ENCODE measurements at regions not wholly inside any gene's neighbourhood (a gene's known extent, or its start where the extent isn't known, plus 50 kb on each side); places are given as distances from the start of the nearest gene placed in this dataset.

GRCh38 chr1:114278430-114278829 is 124.8 kb upstream of the SYT6 start:
- H3K4me3 ChIP-seq (ENCODE audit: low read length in 2 of 2): no peak overlapping the region
- intact Hi-C loops (cut with micrococcal nuclease): no loop called here
- no peaks in the 10 kb centered on the region for H3K27me3 ChIP-seq (ENCODE audit: insufficient read depth, low read length)
- H3K4me1 Mint-ChIP-seq: peaks cover 0 to 3% (median 0%) of the 10 kb centered on the region in 4 donors
- H3K27ac ChIP-seq (ENCODE audit: low read depth, low read length): no peak overlapping the region
- no peaks in the 10 kb centered on the region for H3K9me3 Mint-ChIP-seq
- no peak for DNase-seq
- H3K9me3 ChIP-seq (ENCODE audit: control insufficient read depth in 1 of 2, low read length in 2 of 2): no peaks in the 10 kb centered on the region
- H3K4me3 Mint-ChIP-seq: no peak overlapping the region
- H3K27ac Mint-ChIP-seq: no peak overlapping the region
- no peaks in the 10 kb centered on the region for H3K36me3 ChIP-seq (ENCODE audit: insufficient read depth, low read length)
- ChIA-PET POLR2A (ENCODE audit: partially characterized antibody) (no interaction called here), CTCF (ENCODE audit: partially characterized antibody) (no interaction called here)
- no peaks in the 10 kb centered on the region for H3K36me3 Mint-ChIP-seq
- peaks cover 0 to 1% of the 10 kb centered on the region in 2 donors for H3K27me3 Mint-ChIP-seq
- H3K4me1 ChIP-seq (ENCODE audit: insufficient read depth, low read length): no peaks in the 10 kb centered on the region

GRCh38 chr1:114274621-114275317 is 121.1 kb upstream of the SYT6 start:
- POLR2A ChIA-PET (ENCODE audit: partially characterized antibody): no interaction called here
- no peak for DNase-seq
- no peak overlapping the region for H3K27ac Mint-ChIP-seq

GRCh38 chr1:114272593-114272992 is 118.9 kb upstream of the SYT6 start:
- no peak overlapping the region for H3K4me3 Mint-ChIP-seq
- intact Hi-C loops (cut with micrococcal nuclease): no loop called here

More at GRCh38 chr1:114274621-114275317, 121.1 kb upstream of the SYT6 start:
- no peaks in the 10 kb centered on the region for H3K27me3 ChIP-seq (ENCODE audit: insufficient read depth, low read length)
- H3K4me1 ChIP-seq (ENCODE audit: insufficient read depth, low read length): no peaks in the 10 kb centered on the region
- no peaks in the 10 kb centered on the region for H3K36me3 Mint-ChIP-seq
- peaks cover 0 to 1% of the 10 kb centered on the region in 2 donors for H3K27me3 Mint-ChIP-seq
- H3K4me3 Mint-ChIP-seq: no peak overlapping the region
- no peaks in the 10 kb centered on the region for H3K9me3 Mint-ChIP-seq
- intact Hi-C loops (cut with micrococcal nuclease): no loop called here
- H3K36me3 ChIP-seq (ENCODE audit: insufficient read depth, low read length): no peaks in the 10 kb centered on the region
- no peak overlapping the region for H3K27ac ChIP-seq (ENCODE audit: low read depth, low read length)
- H3K4me3 ChIP-seq (ENCODE audit: low read length in 2 of 2): no peak overlapping the region
- no peaks in the 10 kb centered on the region for H3K9me3 ChIP-seq (ENCODE audit: control insufficient read depth in 1 of 2, low read length in 2 of 2)
- H3K4me1 Mint-ChIP-seq: no peaks in the 10 kb centered on the region
- CTCF ChIA-PET (ENCODE audit: partially characterized antibody): interaction anchor here (1.4 to 1.9 kb wide), 2 partner anchors 8 to 72 kb away, joined by 3 to 10 read pairs; no protein-coding TSS in a partner anchor

GRCh38 chr1:114270718-114271117 is 117.0 kb upstream of the SYT6 start:
- DNase-seq: no peak
- no peaks in the 10 kb centered on the region for H3K4me1 Mint-ChIP-seq
- no peak overlapping the region for H3K27ac Mint-ChIP-seq
- H3K4me1 ChIP-seq (ENCODE audit: insufficient read depth, low read length): no peaks in the 10 kb centered on the region
- H3K36me3 Mint-ChIP-seq: no peaks in the 10 kb centered on the region
- H3K9me3 ChIP-seq (ENCODE audit: control insufficient read depth in 1 of 2, low read length in 2 of 2): no peaks in the 10 kb centered on the region
- H3K27me3 ChIP-seq (ENCODE audit: insufficient read depth, low read length): no peaks in the 10 kb centered on the region
- POLR2A ChIA-PET (ENCODE audit: partially characterized antibody): no interaction called here
- no peak overlapping the region for H3K27ac ChIP-seq (ENCODE audit: low read depth, low read length)
- H3K9me3 Mint-ChIP-seq: no peaks in the 10 kb centered on the region
- H3K27me3 Mint-ChIP-seq: peaks cover 8 to 15% of the 10 kb centered on the region in 2 donors
- CTCF ChIA-PET (ENCODE audit: partially characterized antibody): interaction anchor here (1.2 to 7.6 kb wide), 2 partner anchors 11 to 293 kb away, joined by 3 to 49 read pairs; no protein-coding TSS in a partner anchor
- H3K4me3 ChIP-seq (ENCODE audit: low read length in 2 of 2): no peak overlapping the region
- no peak overlapping the region for H3K4me3 Mint-ChIP-seq
- H3K36me3 ChIP-seq (ENCODE audit: insufficient read depth, low read length): no peaks in the 10 kb centered on the region
- intact Hi-C loops (cut with micrococcal nuclease): no loop called here

More at GRCh38 chr1:114272593-114272992, 118.9 kb upstream of the SYT6 start:
- Histone ChIP-seq H3K27me3 (ENCODE audit: insufficient read depth, low read length) (no peaks in the 10 kb centered on the region), H3K4me1 (ENCODE audit: insufficient read depth, low read length) (no peaks in the 10 kb centered on the region), H3K9me3 (ENCODE audit: control insufficient read depth in 1 of 2, low read length in 2 of 2) (no peaks in the 10 kb centered on the region), H3K36me3 (ENCODE audit: insufficient read depth, low read length) (no peaks in the 10 kb centered on the region), H3K4me3 (ENCODE audit: low read length in 2 of 2) (no peak overlapping the region), H3K27ac (ENCODE audit: low read depth, low read length) (no peak overlapping the region)
- H3K4me1 Mint-ChIP-seq: no peaks in the 10 kb centered on the region
- H3K27me3 Mint-ChIP-seq: peaks cover 1 to 9% of the 10 kb centered on the region in 2 donors
- no peaks in the 10 kb centered on the region for H3K9me3 Mint-ChIP-seq
- CTCF ChIA-PET (ENCODE audit: partially characterized antibody): interaction anchor here (7.6 kb wide), 1 partner anchor 10 kb away, joined by 49 read pairs; no protein-coding TSS in a partner anchor
- POLR2A ChIA-PET (ENCODE audit: partially characterized antibody): no interaction called here
- no peak for DNase-seq
- no peaks in the 10 kb centered on the region for H3K36me3 Mint-ChIP-seq
- H3K27ac Mint-ChIP-seq: no peak overlapping the region

GRCh38 chr1:114270282-114270681 is 116.6 kb upstream of the SYT6 start:
- H3K4me3 Mint-ChIP-seq: no peak overlapping the region
- H3K27ac Mint-ChIP-seq: no peak overlapping the region
- Histone ChIP-seq H3K36me3 (ENCODE audit: insufficient read depth, low read length) (no peaks in the 10 kb centered on the region), H3K27ac (ENCODE audit: low read depth, low read length) (no peak overlapping the region), H3K9me3 (ENCODE audit: control insufficient read depth in 1 of 2, low read length in 2 of 2) (no peaks in the 10 kb centered on the region), H3K4me1 (ENCODE audit: insufficient read depth, low read length) (no peaks in the 10 kb centered on the region), H3K4me3 (ENCODE audit: low read length in 2 of 2) (no peak overlapping the region), H3K27me3 (ENCODE audit: insufficient read depth, low read length) (no peaks in the 10 kb centered on the region)
- peaks cover 11 to 20% of the 10 kb centered on the region in 2 donors for H3K27me3 Mint-ChIP-seq
- POLR2A ChIA-PET (ENCODE audit: partially characterized antibody): no interaction called here
- CTCF ChIA-PET (ENCODE audit: partially characterized antibody): interaction anchor here (7.6 kb wide), 1 partner anchor 12 kb away, joined by 49 read pairs; no protein-coding TSS in a partner anchor
- no peak for DNase-seq
- H3K9me3 Mint-ChIP-seq: no peaks in the 10 kb centered on the region
- H3K4me1 Mint-ChIP-seq: no peaks in the 10 kb centered on the region
- H3K36me3 Mint-ChIP-seq: peaks cover 0 to 2% of the 10 kb centered on the region in 2 donors
- intact Hi-C loops (cut with micrococcal nuclease): no loop called here

GRCh38 chr1:114269539-114269938 is 115.9 kb upstream of the SYT6 start:
- no peak overlapping the region for H3K27ac Mint-ChIP-seq
- no peaks in the 10 kb centered on the region for H3K4me1 ChIP-seq (ENCODE audit: insufficient read depth, low read length)
- H3K36me3 Mint-ChIP-seq: peaks cover 0 to 2% of the 10 kb centered on the region in 2 donors
- no peaks in the 10 kb centered on the region for H3K4me1 Mint-ChIP-seq
- no peaks in the 10 kb centered on the region for H3K9me3 Mint-ChIP-seq
- peaks cover 14 to 21% of the 10 kb centered on the region in 2 donors for H3K27me3 Mint-ChIP-seq
- H3K27ac ChIP-seq (ENCODE audit: low read depth, low read length): no peak overlapping the region
- DNase-seq: no peak
- no peaks in the 10 kb centered on the region for H3K36me3 ChIP-seq (ENCODE audit: insufficient read depth, low read length)
- no peaks in the 10 kb centered on the region for H3K9me3 ChIP-seq (ENCODE audit: control insufficient read depth in 1 of 2, low read length in 2 of 2)
- intact Hi-C loops (cut with micrococcal nuclease): no loop called here
- no peak overlapping the region for H3K4me3 Mint-ChIP-seq
- POLR2A ChIA-PET (ENCODE audit: partially characterized antibody): no interaction called here
- no peak overlapping the region for H3K4me3 ChIP-seq (ENCODE audit: low read length in 2 of 2)
- CTCF ChIA-PET (ENCODE audit: partially characterized antibody): interaction anchor here (7.6 kb wide), 1 partner anchor 13 kb away, joined by 49 read pairs; no protein-coding TSS in a partner anchor
- H3K27me3 ChIP-seq (ENCODE audit: insufficient read depth, low read length): no peaks in the 10 kb centered on the region

GRCh38 chr1:114263343-114263742 is 109.7 kb upstream of the SYT6 start:
- H3K27ac ChIP-seq (ENCODE audit: low read depth, low read length): no peak overlapping the region
- H3K27me3 Mint-ChIP-seq: peaks cover 12 to 17% of the 10 kb centered on the region in 2 donors
- POLR2A ChIA-PET (ENCODE audit: partially characterized antibody): no interaction called here

More at GRCh38 chr1:114263343-114263742, 109.7 kb upstream of the SYT6 start:
- Histone ChIP-seq H3K4me1 (ENCODE audit: insufficient read depth, low read length) (no peaks in the 10 kb centered on the region), H3K36me3 (ENCODE audit: insufficient read depth, low read length) (no peaks in the 10 kb centered on the region), H3K27me3 (ENCODE audit: insufficient read depth, low read length) (no peaks in the 10 kb centered on the region), H3K4me3 (ENCODE audit: low read length in 2 of 2) (no peak overlapping the region), H3K9me3 (ENCODE audit: control insufficient read depth in 1 of 2, low read length in 2 of 2) (no peaks in the 10 kb centered on the region)
- intact Hi-C loops (cut with micrococcal nuclease): no loop called here
- Mint-ChIP-seq H3K4me3 (no peak overlapping the region), H3K4me1 (no peaks in the 10 kb centered on the region), H3K27ac (no peak overlapping the region), H3K36me3 (peaks cover 0 to 2% of the 10 kb centered on the region in 2 donors), H3K9me3 (no peaks in the 10 kb centered on the region)
- CTCF ChIA-PET (ENCODE audit: partially characterized antibody): interaction anchor here (1.3 kb wide), 1 partner anchor 19 kb away, joined by 3 read pairs; no protein-coding TSS in a partner anchor
- no peak for DNase-seq

Data from CD4-positive, alpha-beta memory T cell (primary cell).